Cardiac muscle cell (in vitro differentiated cells and primary cell): ENCODE measurements at regions not wholly inside any gene's neighbourhood (a gene's known extent, or its start where the extent isn't known, plus 50 kb on each side); places are given as distances from the start of the nearest gene placed in this dataset.

Experiments used
- DNase-seq, 2 donors: peaks; one replicate each; pipeline versions ENCODE4 v3.0.0 to v3.0.0-alpha.2; 2010 to 2017; ENCODE audit warnings: low read depth in 1 of 2, low spot score in 1 of 2
- H3K27ac ChIP-seq: fragments of 200-600 bp; sonication (generic); 2 replicates; pipeline ENCODE4 v1.5.1; 2016
- H3K27me3 ChIP-seq: fragments of 200-600 bp; sonication (generic); 2 replicates; pipeline ENCODE4 v1.6.0; 2016; ENCODE audit warnings: control low read depth
- H3K36me3 ChIP-seq: fragments of 200-600 bp; sonication (generic); 2 replicates; pipeline ENCODE4 v1.5.1; 2016; ENCODE audit warnings: control low read depth
- H3K4me1 ChIP-seq: fragments of 200-600 bp; sonication (generic); 2 replicates; pipeline ENCODE4 v1.8.1; 2017; ENCODE audit warnings: low read depth, mild to moderate bottlenecking, mixed run types
- H3K4me3 ChIP-seq: fragments of 200-600 bp; sonication (generic); 2 replicates; pipeline ENCODE4 v1.5.1; 2016; ENCODE audit warnings: mild to moderate bottlenecking
- H3K9me3 ChIP-seq: fragments of 200-600 bp; sonication (generic); 2 replicates; pipeline ENCODE4 v1.5.1; 2017; ENCODE audit warnings: low read depth, mild to moderate bottlenecking, control low read depth
- CTCF ChIP-seq: IDR thresholded peaks from 2 replicates; pipeline ENCODE4 v1.5.1; 2012; ENCODE audit warnings: low read depth, mild to moderate bottlenecking, low read length

GRCh38 chr11:130710021-130710420, 206.3 kb downstream of the SNX19 start:
- DNase-seq: no peak
- no peak for TF ChIP-seq CTCF
- Histone ChIP-seq H3K9me3 (no peaks in the 10 kb centered on the region), H3K27ac (no peak overlapping the region), H3K4me1 (no peaks in the 10 kb centered on the region), H3K4me3 (no peak overlapping the region), H3K27me3 (no peaks in the 10 kb centered on the region), H3K36me3 (no peaks in the 10 kb centered on the region)

GRCh38 chr11:130710497-130711012, 205.7 kb downstream of the SNX19 start:
- no peaks in the 10 kb centered on the region for H3K27me3 ChIP-seq
- H3K36me3 ChIP-seq: no peaks in the 10 kb centered on the region
- no peak for DNase-seq
- no peak overlapping the region for H3K4me3 ChIP-seq
- TF ChIP-seq CTCF: no peak
- no peaks in the 10 kb centered on the region for H3K4me1 ChIP-seq
- no peaks in the 10 kb centered on the region for H3K9me3 ChIP-seq
- H3K27ac ChIP-seq: no peak overlapping the region

- Histone ChIP-seq H3K9me3 (no peaks in the 10 kb centered on the region), H3K4me1 (no peaks in the 10 kb centered on the region), H3K27ac (no peak overlapping the region), H3K4me3 (no peak overlapping the region), H3K27me3 (no peaks in the 10 kb centered on the region), H3K36me3 (no peaks in the 10 kb centered on the region)
- DNase-seq: no peak
- no peak for TF ChIP-seq CTCF
Observed at GRCh38 chr11:130711193-130711592, 205.1 kb downstream of the SNX19 start.

GRCh38 chr11:130712480-130712879, 203.8 kb downstream of the SNX19 start:
- Histone ChIP-seq H3K4me1 (no peaks in the 10 kb centered on the region), H3K9me3 (no peaks in the 10 kb centered on the region), H3K36me3 (no peaks in the 10 kb centered on the region), H3K4me3 (no peak overlapping the region), H3K27ac (no peak overlapping the region), H3K27me3 (no peaks in the 10 kb centered on the region)
- no peak for DNase-seq
- TF ChIP-seq CTCF: no peak

GRCh38 chr11:130715085-130715876, 201.0 kb downstream of the SNX19 start:
- TF ChIP-seq CTCF: no peak
- Histone ChIP-seq H3K4me1 (no peaks in the 10 kb centered on the region), H3K36me3 (no peaks in the 10 kb centered on the region), H3K4me3 (no peak overlapping the region), H3K27me3 (no peaks in the 10 kb centered on the region), H3K27ac (no peak overlapping the region), H3K9me3 (no peaks in the 10 kb centered on the region)
- DNase-seq: no peak
